HepG2 (cell line): ENCODE measurements at regions not wholly inside any gene's neighbourhood (a gene's known extent, or its start where the extent isn't known, plus 50 kb on each side); places are given as distances from the start of the nearest gene placed in this dataset.

Experiments used
- ATAC-seq: fragments of 200-7000 bp; cut with Tn5 transposase; 3 replicates; pipeline ENCODE4 v1.9.1; 2020; ENCODE audit warnings: mild to moderate bottlenecking, moderate library complexity
- BruUV-seq: library from RNA; stranded (reverse); fragments of 400-500 nt; replicated peaks from 2 replicates; lab custom pipeline; 2021; lab: Mats Ljungman, UMichigan
- CTCF ChIA-PET: fragments of 300-600 bp; formaldehyde crosslinking; extraction: SDS; loops from one replicate; lab custom pipeline; 2021; ENCODE audit warnings: low total read pairs, inconsistent platforms, low intra/inter-chr PET ratio; lab: Yijun Ruan, JAX
- POLR2A ChIA-PET: fragments of 350-600 bp; sonication (Branson Sonifier 250); formaldehyde crosslinking; loops from one replicate; lab custom pipeline; 2020; ENCODE audit warnings: antibody characterized with exemption, inconsistent platforms; lab: Yijun Ruan, JAX
- DNase-seq: peaks from one replicate; pipeline ENCODE4 v3.0.0-alpha.2; 2015; ENCODE audit warnings: low spot score
- FAIRE-seq: peaks from 3 replicates; lab custom pipeline; 2011; peaks lifted over from hg19 to GRCh38; lab: Jason Lieb, UNC
- H2AFZ ChIP-seq: one replicate; pipeline ENCODE4 v1.6.1; 2011; ENCODE audit warnings: low read length, inconsistent platforms
- H3K27ac ChIP-seq: fragments of 300-600 bp; 3 replicates; pipeline ENCODE4 v1.8.0; 2011; ENCODE audit warnings: mixed run types, mild to moderate bottlenecking, mixed read lengths, low read length, inconsistent platforms; ENCODE audit not compliant: insufficient read depth; ENCODE audit errors: extremely low read length
- H3K27me3 ChIP-seq, 2 experiments: fragments of 200-600 bp in 1 of 2; 2 replicates in 1 of 2; 3 replicates in 1 of 2; pipeline versions ENCODE4 v1.6.0 to v1.8.0; 2011; ENCODE audit warnings: low read length in 2 of 2, mild to moderate bottlenecking in 2 of 2, moderate library complexity in 2 of 2, inconsistent platforms in 1 of 2; ENCODE audit not compliant: insufficient read depth in 2 of 2, control insufficient read depth in 1 of 2
- H3K36me3 ChIP-seq, 2 experiments: fragments of 200-600 bp in 1 of 2; replicated peaks in 1 of 2; 2 replicates in 1 of 2; 3 replicates in 1 of 2; pipeline versions ENCODE4 v1.5.1 to v1.8.0; 2011; ENCODE audit warnings: low read length in 2 of 2, inconsistent platforms in 1 of 2; ENCODE audit not compliant: insufficient read depth in 2 of 2, control insufficient read depth in 1 of 2
- H3K4me1 ChIP-seq: 2 replicates; pipeline ENCODE4 v1.5.1; 2012; ENCODE audit warnings: low read length, inconsistent platforms; ENCODE audit not compliant: insufficient read depth
- H3K4me2 ChIP-seq: 2 replicates; pipeline ENCODE4 v1.6.0; 2011; ENCODE audit warnings: low read depth, low read length, inconsistent platforms
- H3K4me3 ChIP-seq, 3 experiments: fragments of 200-600 bp in 1 of 3; sonication (generic), shearing (Covaris generic) in 1 of 3; replicated peaks in 1 of 3; 2 replicates each; pipeline ENCODE4 v1.5.1; 2011 to 2016; ENCODE audit warnings: low read length in 3 of 3, inconsistent platforms in 2 of 3, low read depth in 2 of 3, mild to moderate bottlenecking in 2 of 3, control low read depth in 1 of 3, mixed read lengths in 1 of 3; ENCODE audit not compliant: insufficient read depth in 1 of 3
- H3K79me2 ChIP-seq: one replicate; pipeline ENCODE4 v1.6.1; 2011; ENCODE audit warnings: low read length, inconsistent platforms; ENCODE audit not compliant: insufficient read depth
- H3K9ac ChIP-seq: 2 replicates; pipeline ENCODE4 v1.6.0; 2011; ENCODE audit warnings: mild to moderate bottlenecking, low read depth, low read length, inconsistent platforms; ENCODE audit not compliant: insufficient read depth
- H3K9me3 ChIP-seq: 2 replicates; pipeline ENCODE4 v1.5.1; 2012; ENCODE audit warnings: mild to moderate bottlenecking, low read length
- H4K20me1 ChIP-seq: 2 replicates; pipeline ENCODE4 v1.6.0; 2011; ENCODE audit warnings: inconsistent platforms, mild to moderate bottlenecking, low read length, moderate library complexity; ENCODE audit not compliant: insufficient read depth
- FOSL2 ChIP-seq: sonication (generic); formaldehyde crosslinking; IDR thresholded peaks from 2 replicates; pipeline ENCODE4 v1.4.0; 2020; ENCODE audit warnings: missing genetic modification reagents
- HNRNPUL1 ChIP-seq: fragments of 200-400 bp; formaldehyde crosslinking; IDR thresholded peaks from 2 replicates; pipeline ENCODE4 v1.6.1; 2017; ENCODE audit warnings: low read depth, mild to moderate bottlenecking, low read length, moderate library complexity
- MATR3 ChIP-seq: sonication (generic); formaldehyde crosslinking; IDR thresholded peaks from 2 replicates; pipeline ENCODE4 v1.4.0; 2020; ENCODE audit warnings: missing genetic modification reagents
- SMARCC2 ChIP-seq: fragments of 450-650 bp; IDR thresholded peaks from 2 replicates; pipeline ENCODE4 v1.6.1; 2017; ENCODE audit warnings: antibody characterized with exemption, mild to moderate bottlenecking
- ZFP82 ChIP-seq: sonication (generic); formaldehyde crosslinking; IDR thresholded peaks from 2 replicates; pipeline ENCODE4 v1.5.1; 2020; ENCODE audit warnings: mild to moderate bottlenecking, missing genetic modification reagents, borderline replicate concordance
- ZNF207 ChIP-seq: fragments of 450-650 bp; IDR thresholded peaks from 2 replicates; pipeline ENCODE4 v1.6.1; 2016; ENCODE audit warnings: antibody characterized with exemption, borderline replicate concordance
- ZNF224 ChIP-seq: sonication (generic); formaldehyde crosslinking; IDR thresholded peaks from 2 replicates; pipeline ENCODE4 v1.5.0; 2020; ENCODE audit warnings: mild to moderate bottlenecking, missing genetic modification reagents
- ZNF468 ChIP-seq: sonication (generic); formaldehyde crosslinking; IDR thresholded peaks from 2 replicates; pipeline ENCODE4 v1.8.0; 2022; ENCODE audit warnings: mild to moderate bottlenecking, moderate library complexity, missing genetic modification reagents
- ZNF557 ChIP-seq: sonication (generic); formaldehyde crosslinking; IDR thresholded peaks from 2 replicates; pipeline ENCODE4 v1.4.0; 2020; ENCODE audit warnings: missing genetic modification reagents
- ZNF564 ChIP-seq: sonication (generic); formaldehyde crosslinking; IDR thresholded peaks from 2 replicates; pipeline ENCODE4 v1.8.1; 2023; ENCODE audit warnings: mild to moderate bottlenecking, missing genetic modification reagents
- WGBS: methylation state at CpG from one replicate; pipeline ENCODE4 v1.1.6; 2017; ENCODE audit warnings: low lambda C conversion rate; 5-methylcytosine and 5-hydroxymethylcytosine counted together
- in situ Hi-C: cut with HindIII; loops from 2 replicates; pipeline ENCODE4 v1.10.0; 2017; ENCODE audit warnings: low pct_unique_long_range_greater_than_20kb; ENCODE audit not compliant: extremely low pct_ligation_motif_present
- intact Hi-C: fragments of 100-400 bp; cut with micrococcal nuclease; formaldehyde crosslinking; loops from one replicate; pipeline ENCODE4 v1.10.0; 2022; ENCODE audit not compliant: unreplicated experiment
- TF ChIP-seq, protein P1 (sequence below): sonication (generic); formaldehyde crosslinking; IDR thresholded peaks from 2 replicates; pipeline ENCODE4 v1.9.0; 2022; ENCODE audit warnings: low read depth, missing genetic modification reagents
- TF ChIP-seq, protein P2 (sequence below): sonication (generic); formaldehyde crosslinking; IDR thresholded peaks from 2 replicates; pipeline ENCODE4 v1.4.0; 2020; ENCODE audit warnings: missing genetic modification reagents
- TF ChIP-seq, protein P3 (sequence below): sonication (generic); formaldehyde crosslinking; conservative IDR thresholded peaks from 2 replicates; pipeline ENCODE4 v1.8.1; 2023; ENCODE audit warnings: missing genetic modification reagents
- TF ChIP-seq, protein P4 (sequence below): IDR thresholded peaks from 2 replicates; pipeline ENCODE4 v1.6.1; 2016; ENCODE audit warnings: mild to moderate bottlenecking
- TF ChIP-seq, protein P5 (sequence below): sonication (generic); formaldehyde crosslinking; IDR thresholded peaks from 2 replicates; pipeline ENCODE4 v1.5.0; 2020; ENCODE audit warnings: mild to moderate bottlenecking, missing genetic modification reagents

DNA sequence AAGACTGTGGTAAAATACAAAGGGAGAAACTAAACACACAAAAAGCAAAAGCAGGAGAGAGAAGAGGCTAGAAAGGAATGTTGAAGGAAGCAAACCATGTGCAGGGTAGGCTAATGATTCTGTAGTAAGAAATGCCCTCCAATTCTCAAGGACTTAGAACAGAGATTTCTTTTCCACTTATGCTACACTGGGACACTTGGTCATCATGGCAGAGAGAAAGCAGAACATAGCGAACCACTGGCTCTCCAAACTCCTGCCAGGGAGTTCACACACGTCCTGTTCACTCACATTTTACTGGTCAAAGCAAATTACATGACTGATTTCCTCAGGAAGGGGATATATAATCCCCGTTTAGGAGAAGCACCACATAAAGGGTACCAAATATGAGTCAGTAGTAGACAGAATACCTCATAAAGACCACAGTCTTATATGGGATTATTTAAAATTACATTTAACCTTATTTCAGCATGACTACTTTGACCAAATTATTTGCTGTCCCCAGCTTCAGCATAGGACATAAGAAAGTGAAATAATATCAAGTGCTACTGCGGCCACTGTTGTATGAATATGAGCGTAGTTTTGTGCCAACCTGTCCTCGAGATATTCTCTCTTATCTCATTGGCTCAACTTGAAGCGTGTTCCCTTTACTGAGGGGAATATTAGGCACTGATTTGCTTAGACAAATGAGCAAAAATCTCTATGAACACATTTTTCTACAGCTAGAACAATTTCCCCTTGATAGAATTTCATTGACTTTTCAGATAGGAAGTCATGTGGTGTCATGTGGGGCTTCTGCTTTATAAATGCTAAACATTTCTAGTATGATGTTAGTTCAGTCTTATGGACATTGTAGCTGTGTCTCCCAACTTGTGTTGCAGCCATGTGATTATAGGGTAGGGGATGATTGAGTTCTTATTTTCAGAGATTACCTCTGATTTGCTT lies 81.7 kb downstream of the FAM161A start:
- Histone ChIP-seq H3K9me3 (no peaks in the 10 kb centered on the region), H3K79me2 (no peaks in the 10 kb centered on the region), H3K4me3 (no peak overlapping the region), H2AFZ (no peak overlapping the region), H3K27ac (no peak overlapping the region), H3K27me3 (peaks cover 0 to 10% of the 10 kb centered on the region in 2 experiments; a peak in 2 of 5 replicates), H3K4me2 (no peak overlapping the region), H3K36me3 (no peaks in the 10 kb centered on the region), H4K20me1 (no peaks in the 10 kb centered on the region), H3K9ac (no peak overlapping the region), H3K4me1 (no peaks in the 10 kb centered on the region)
- no peak for ATAC-seq
- ChIA-PET POLR2A (interaction anchor here (2.0 kb wide), 1 partner anchor 8 kb away, joined by 5 read pairs; no protein-coding TSS in a partner anchor), CTCF (no interaction called here)
- no peak for DNase-seq
- in situ Hi-C loops = no loop called here
- FAIRE-seq = no peak
- intact Hi-C loops = no loop called here
- TF ChIP-seq MATR3 (CRISPR knock-in tag) = no peak
- no peak for TF ChIP-seq SMARCC2
- TF ChIP-seq ZNF224 (CRISPR knock-in tag) = no peak
- no peak for TF ChIP-seq FOSL2 (CRISPR knock-in tag)
- TF ChIP-seq, protein P1, sequence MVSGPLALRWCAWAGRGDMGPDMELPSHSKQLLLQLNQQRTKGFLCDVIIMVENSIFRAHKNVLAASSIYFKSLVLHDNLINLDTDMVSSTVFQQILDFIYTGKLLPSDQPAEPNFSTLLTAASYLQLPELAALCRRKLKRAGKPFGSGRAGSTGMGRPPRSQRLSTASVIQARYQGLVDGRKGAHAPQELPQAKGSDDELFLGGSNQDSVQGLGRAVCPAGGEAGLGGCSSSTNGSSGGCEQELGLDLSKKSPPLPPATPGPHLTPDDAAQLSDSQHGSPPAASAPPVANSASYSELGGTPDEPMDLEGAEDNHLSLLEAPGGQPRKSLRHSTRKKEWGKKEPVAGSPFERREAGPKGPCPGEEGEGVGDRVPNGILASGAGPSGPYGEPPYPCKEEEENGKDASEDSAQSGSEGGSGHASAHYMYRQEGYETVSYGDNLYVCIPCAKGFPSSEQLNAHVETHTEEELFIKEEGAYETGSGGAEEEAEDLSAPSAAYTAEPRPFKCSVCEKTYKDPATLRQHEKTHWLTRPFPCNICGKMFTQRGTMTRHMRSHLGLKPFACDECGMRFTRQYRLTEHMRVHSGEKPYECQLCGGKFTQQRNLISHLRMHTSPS (CRISPR knock-in tag) = no peak
- no peak for TF ChIP-seq ZNF468
- no peak for TF ChIP-seq HNRNPUL1
- TF ChIP-seq, protein P2, sequence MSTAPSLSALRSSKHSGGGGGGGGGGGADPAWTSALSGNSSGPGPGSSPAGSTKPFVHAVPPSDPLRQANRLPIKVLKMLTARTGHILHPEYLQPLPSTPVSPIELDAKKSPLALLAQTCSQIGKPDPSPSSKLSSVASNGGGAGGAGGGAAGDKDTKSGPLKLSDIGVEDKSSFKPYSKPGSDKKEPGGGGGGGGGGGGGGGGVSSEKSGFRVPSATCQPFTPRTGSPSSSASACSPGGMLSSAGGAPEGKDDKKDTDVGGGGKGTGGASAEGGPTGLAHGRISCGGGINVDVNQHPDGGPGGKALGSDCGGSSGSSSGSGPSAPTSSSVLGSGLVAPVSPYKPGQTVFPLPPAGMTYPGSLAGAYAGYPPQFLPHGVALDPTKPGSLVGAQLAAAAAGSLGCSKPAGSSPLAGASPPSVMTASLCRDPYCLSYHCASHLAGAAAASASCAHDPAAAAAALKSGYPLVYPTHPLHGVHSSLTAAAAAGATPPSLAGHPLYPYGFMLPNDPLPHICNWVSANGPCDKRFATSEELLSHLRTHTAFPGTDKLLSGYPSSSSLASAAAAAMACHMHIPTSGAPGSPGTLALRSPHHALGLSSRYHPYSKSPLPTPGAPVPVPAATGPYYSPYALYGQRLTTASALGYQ = no peak
- TF ChIP-seq, protein P3, sequence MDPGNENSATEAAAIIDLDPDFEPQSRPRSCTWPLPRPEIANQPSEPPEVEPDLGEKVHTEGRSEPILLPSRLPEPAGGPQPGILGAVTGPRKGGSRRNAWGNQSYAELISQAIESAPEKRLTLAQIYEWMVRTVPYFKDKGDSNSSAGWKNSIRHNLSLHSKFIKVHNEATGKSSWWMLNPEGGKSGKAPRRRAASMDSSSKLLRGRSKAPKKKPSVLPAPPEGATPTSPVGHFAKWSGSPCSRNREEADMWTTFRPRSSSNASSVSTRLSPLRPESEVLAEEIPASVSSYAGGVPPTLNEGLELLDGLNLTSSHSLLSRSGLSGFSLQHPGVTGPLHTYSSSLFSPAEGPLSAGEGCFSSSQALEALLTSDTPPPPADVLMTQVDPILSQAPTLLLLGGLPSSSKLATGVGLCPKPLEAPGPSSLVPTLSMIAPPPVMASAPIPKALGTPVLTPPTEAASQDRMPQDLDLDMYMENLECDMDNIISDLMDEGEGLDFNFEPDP (CRISPR knock-in tag) = no peak
- TF ChIP-seq, protein P4, sequence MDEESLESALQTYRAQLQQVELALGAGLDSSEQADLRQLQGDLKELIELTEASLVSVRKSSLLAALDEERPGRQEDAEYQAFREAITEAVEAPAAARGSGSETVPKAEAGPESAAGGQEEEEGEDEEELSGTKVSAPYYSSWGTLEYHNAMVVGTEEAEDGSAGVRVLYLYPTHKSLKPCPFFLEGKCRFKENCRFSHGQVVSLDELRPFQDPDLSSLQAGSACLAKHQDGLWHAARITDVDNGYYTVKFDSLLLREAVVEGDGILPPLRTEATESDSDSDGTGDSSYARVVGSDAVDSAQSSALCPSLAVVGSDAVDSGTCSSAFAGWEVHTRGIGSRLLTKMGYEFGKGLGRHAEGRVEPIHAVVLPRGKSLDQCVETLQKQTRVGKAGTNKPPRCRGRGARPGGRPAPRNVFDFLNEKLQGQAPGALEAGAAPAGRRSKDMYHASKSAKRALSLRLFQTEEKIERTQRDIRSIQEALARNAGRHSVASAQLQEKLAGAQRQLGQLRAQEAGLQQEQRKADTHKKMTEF (CRISPR knock-in tag) = no peak
- TF ChIP-seq ZNF564 = no peak
- TF ChIP-seq ZFP82 (CRISPR knock-in tag) = no peak
- no peak for TF ChIP-seq ZNF557 (CRISPR knock-in tag)
- TF ChIP-seq ZNF207 = no peak
- TF ChIP-seq, protein P5, sequence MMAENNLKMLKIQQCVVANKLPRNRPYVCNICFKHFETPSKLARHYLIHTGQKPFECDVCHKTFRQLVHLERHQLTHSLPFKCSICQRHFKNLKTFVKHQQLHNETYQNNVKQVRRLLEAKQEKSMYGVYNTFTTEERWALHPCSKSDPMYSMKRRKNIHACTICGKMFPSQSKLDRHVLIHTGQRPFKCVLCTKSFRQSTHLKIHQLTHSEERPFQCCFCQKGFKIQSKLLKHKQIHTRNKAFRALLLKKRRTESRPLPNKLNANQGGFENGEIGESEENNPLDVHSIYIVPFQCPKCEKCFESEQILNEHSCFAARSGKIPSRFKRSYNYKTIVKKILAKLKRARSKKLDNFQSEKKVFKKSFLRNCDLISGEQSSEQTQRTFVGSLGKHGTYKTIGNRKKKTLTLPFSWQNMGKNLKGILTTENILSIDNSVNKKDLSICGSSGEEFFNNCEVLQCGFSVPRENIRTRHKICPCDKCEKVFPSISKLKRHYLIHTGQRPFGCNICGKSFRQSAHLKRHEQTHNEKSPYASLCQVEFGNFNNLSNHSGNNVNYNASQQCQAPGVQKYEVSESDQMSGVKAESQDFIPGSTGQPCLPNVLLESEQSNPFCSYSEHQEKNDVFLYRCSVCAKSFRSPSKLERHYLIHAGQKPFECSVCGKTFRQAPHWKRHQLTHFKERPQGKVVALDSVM (CRISPR knock-in tag) = no peak
- BruUV-seq = no TSS peak
- WGBS = 8% methylated on average over 7 of the region's 7 CpGs
